Dedifferentiated amniotic fluid mesenchymal stem cell (primary cell): ENCODE measurements at regions not wholly inside any gene's neighbourhood (a gene's known extent, or its start where the extent isn't known, plus 50 kb on each side); places are given as distances from the start of the nearest gene placed in this dataset.
"Not testable (repeated sequence)": the region's sequence is repeated elsewhere in the genome, so short reads cannot be mapped to it uniquely, and the experiment has no call there.

Experiments used
- DNase-seq: peaks from one replicate; pipeline ENCODE4 v3.0.0-alpha.2; 2016; ENCODE audit errors: extremely low spot score

DNA sequence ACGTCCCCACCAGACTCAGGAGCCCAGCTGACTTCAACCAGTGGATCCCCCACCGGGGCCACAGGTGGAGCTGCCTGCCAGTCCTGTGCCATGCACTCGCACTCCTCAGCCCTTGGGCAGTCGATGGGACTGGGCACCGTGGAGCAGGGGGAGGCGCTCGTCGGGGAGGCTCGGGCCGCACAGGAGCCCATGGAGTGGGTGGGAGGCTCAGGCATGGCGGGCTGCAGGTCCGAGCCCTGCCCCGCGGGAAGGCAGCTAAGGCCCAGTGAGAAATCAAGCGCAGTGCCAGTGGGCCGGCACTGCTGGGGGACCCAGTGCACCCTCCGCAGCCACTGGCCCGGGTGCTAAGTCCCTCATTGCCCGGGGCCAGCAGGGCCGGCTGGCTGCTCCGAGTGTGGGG, 52.3 kb upstream of the LRRC30 start:
- not testable (repeated sequence) for DNase-seq

DNA sequence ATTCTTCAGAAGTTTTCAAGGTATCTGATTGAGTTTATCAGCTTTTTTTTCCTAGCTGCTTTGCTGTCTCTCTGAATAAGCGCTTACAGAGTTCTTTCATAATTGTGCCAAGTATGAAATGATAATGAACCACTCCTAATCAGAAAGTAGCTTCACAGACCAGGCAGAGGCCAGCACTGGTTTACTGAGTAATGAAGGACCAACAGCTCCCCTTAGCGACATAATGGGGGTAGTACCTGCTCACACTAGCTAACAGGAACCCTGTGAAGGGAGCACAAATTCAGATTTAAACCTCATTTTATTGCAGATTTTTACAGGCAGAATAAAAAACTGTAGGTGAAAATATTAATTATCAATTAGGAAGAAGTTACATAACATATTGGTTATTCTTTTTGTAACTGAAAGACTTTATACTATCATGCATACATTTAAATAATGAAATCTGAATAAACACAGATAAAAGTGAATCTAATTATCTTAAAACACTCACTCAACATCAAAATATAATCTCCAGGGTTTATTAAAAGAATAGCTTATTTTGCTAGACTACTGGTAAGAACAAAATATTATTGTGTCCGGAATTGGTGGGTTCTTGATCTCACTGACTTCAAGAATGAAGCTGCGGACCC, 53.7 kb upstream of the LRRC30 start:
- DNase-seq: peak; percentile 82

DNA sequence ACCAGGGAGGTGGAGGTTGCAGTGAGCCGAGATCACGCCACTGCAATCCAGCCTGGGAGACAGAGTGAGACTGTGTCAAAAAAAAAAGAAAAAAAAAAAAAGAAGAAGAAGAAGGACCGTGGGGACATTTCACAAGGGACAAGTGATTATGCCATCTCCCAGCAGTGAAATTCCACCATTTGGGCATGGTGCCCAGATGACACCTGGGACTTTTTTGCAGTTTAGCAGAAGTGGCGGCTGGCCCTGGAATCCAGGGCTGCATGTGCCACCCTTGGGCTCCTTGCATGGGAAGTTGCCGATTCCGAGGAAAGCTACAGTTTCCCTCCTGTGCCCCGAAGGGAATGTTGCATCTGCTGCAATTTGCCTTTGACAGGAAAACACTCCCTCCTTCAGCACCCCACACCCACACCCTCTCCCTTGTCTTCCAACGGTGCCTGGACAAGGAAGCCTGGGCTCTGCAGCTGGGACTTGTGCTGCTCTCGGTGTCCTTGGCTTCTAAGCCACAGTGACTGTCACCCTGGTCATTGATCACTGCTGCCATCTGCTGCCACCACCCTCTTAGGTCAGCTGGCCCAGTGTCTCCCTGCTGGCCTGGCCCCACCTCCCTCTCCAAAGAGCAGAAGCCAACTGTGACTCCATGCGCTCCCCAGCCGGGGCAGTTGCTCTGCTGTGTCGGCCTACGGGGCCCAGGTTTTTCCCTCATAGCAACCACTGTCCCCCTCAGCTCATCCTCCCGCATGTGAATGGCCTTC, 56.4 kb upstream of the LRRC30 start:
- no peak for DNase-seq

DNA sequence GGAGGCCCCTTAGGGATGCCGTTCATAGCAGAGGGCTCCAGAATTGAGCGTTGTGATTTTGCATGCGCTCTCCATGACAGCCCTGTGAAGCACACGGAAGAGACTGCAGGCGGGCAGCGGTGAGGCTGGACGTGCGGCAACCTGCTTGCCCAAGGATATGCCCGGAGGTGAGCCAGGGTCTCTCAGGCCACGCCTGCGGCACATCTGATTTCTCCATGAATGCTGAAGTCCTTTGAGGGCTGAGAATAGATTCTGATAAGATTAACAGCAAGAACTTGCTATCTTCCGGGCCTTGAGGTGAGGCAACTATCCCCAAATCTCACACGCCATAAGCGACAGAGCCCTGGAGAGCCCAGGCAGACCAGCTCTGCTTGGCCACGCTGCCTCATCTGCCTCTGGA, 55.6 kb upstream of the LAMA1 start:
- DNase-seq: no peak

DNA sequence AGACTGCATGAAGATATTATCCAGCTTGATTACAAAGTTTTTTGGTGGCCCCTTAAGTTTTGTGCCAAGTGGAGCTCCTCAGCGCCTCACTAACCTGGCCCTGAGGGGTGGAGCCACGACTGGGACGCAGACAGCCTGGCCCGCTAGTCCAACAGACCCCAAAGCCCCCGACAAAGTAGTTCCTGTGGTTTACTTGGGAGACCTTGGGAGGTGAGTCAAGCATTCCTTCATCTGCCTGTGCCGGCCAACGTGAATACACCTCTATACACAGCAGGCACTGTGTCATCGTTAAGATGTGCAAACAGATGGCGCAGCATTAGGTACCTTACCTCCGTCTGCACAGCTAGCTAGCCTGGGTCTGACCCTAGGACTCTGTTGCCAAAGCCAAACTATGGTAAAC, 55.0 kb upstream of the LAMA1 start:
- DNase-seq: no peak

DNA sequence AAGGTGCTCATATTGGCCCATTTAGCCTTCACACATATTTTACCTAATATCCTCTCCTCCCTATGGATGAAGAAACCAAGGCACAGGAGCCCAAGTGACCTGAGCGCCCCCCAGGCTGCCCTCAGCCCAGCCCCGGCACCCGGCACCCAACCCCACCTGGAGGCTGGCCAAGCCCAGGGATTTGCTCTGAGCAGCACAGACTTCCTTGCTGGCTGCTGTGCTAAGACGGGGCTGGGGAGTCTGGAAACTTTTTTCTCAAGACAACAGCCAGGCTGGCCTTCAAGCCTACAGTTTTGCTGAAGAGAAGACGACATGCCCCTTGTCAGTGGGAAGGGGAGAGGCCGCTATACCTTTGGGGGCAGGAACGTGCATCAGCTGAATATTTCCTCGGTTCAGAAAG, 52.7 kb upstream of the LAMA1 start:
- DNase-seq: peak; percentile 9

DNA sequence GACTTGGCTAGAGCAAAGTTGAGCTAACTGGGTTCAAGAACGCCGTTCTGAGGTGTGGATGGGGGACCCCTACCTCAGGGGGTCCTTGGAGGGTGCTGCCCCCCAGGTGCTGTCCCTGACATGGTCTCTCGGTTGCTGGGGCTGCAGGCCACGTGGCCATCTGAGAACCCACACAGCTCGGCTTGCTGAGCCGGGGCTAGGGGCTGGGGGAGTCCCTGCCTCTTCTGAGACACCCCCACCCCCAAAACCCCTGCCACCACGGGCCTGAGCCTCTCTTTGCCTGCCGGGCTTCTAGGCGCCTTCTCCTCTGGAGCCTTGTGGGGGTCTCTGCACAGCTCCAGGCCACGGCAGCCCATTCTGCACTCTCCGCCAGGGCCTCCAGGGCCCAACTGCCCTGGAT, 52.0 kb upstream of the LAMA1 start:
- no peak for DNase-seq

DNA sequence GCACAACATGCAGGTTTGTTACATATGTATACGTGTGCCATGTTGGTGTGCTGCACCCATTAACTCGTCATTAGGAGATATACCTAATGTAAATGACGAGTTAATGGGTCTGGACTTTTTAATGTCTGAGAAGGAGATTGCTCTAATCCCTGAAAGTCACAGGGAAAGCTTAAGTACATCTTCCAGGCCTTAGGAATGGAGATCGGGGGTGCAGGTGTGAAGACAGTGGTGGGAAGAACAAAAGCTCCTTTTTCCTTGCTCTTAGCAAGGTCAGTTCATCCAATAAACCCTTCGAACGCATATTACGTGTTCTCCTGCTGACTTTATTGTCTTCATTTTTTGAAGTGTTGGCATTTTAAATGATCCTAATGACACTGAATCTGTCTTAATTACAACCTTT, 50.8 kb upstream of the LAMA1 start:
- no peak for DNase-seq
